Keratinocyte (primary cell): ENCODE measurements at regions not wholly inside any gene's neighbourhood (a gene's known extent, or its start where the extent isn't known, plus 50 kb on each side); places are given as distances from the start of the nearest gene placed in this dataset.

Source experiments
- DNase-seq: peaks from one replicate; pipeline ENCODE4 v3.0.0-alpha.2; 2011; ENCODE audit warnings: low read depth, missing footprints, low spot score
- FAIRE-seq: peaks from 2 replicates; lab custom pipeline; 2011; peaks lifted over from hg19 to GRCh38; lab: Jason Lieb, UNC
- H2AFZ ChIP-seq: 2 replicates; pipeline ENCODE4 v1.6.0; 2012; ENCODE audit warnings: low read length, control low read depth, inconsistent platforms; ENCODE audit not compliant: control insufficient read depth
- H3K27ac ChIP-seq: 2 replicates; pipeline ENCODE4 v1.5.1; 2011; ENCODE audit warnings: low read length; ENCODE audit not compliant: control insufficient read depth, insufficient read depth
- H3K27me3 ChIP-seq: 3 replicates; pipeline ENCODE4 v1.6.0; 2011; ENCODE audit warnings: low read length; ENCODE audit not compliant: control insufficient read depth, insufficient read depth; ENCODE audit errors: extremely low read depth
- H3K36me3 ChIP-seq, 2 experiments: 2 replicates in 1 of 2; 3 replicates in 1 of 2; pipeline ENCODE4 v1.5.1; 2011; ENCODE audit warnings: low read length in 2 of 2, mild to moderate bottlenecking in 1 of 2; ENCODE audit not compliant: control insufficient read depth in 2 of 2, insufficient read depth in 2 of 2; ENCODE audit errors: extremely low read depth in 1 of 2
- H3K4me1 ChIP-seq: 3 replicates; pipeline ENCODE4 v1.5.1; 2011; ENCODE audit warnings: low read length; ENCODE audit not compliant: control insufficient read depth, insufficient read depth; ENCODE audit errors: extremely low read depth
- H3K4me2 ChIP-seq: 3 replicates; pipeline ENCODE4 v1.6.0; 2011; ENCODE audit warnings: low read depth, low read length; ENCODE audit not compliant: control insufficient read depth, insufficient read depth; ENCODE audit errors: extremely low read depth
- H3K4me3 ChIP-seq, 3 experiments: fragments of 200-600 bp in 1 of 3; sonication (generic) in 1 of 3; 2 replicates in 2 of 3; 3 replicates in 1 of 3; pipeline ENCODE4 v1.5.1; 2011 to 2016; ENCODE audit warnings: low read length in 3 of 3, mild to moderate bottlenecking in 3 of 3, control low read depth in 2 of 3, inconsistent platforms in 1 of 3, low read depth in 1 of 3, mixed read lengths in 1 of 3, mixed run types in 1 of 3, moderate library complexity in 1 of 3; ENCODE audit not compliant: control insufficient read depth in 2 of 3, insufficient read depth in 2 of 3; ENCODE audit errors: extremely low read depth in 1 of 3
- H3K79me2 ChIP-seq: 2 replicates; pipeline ENCODE4 v1.6.0; 2012; ENCODE audit warnings: low read length; ENCODE audit not compliant: control insufficient read depth, insufficient read depth
- H3K9ac ChIP-seq: 3 replicates; pipeline ENCODE4 v1.6.0; 2011; ENCODE audit warnings: low read length; ENCODE audit not compliant: control insufficient read depth, insufficient read depth; ENCODE audit errors: extremely low read depth
- H3K9me1 ChIP-seq: 3 replicates; pipeline ENCODE4 v1.6.0; 2011; ENCODE audit warnings: low read length; ENCODE audit not compliant: control insufficient read depth, insufficient read depth; ENCODE audit errors: extremely low read depth
- H3K9me3 ChIP-seq: 2 replicates; pipeline ENCODE4 v1.5.1; 2012; ENCODE audit warnings: low read depth, low read length; ENCODE audit not compliant: control insufficient read depth
- H4K20me1 ChIP-seq: 3 replicates; pipeline ENCODE4 v1.6.0; 2011; ENCODE audit warnings: low read length; ENCODE audit not compliant: control insufficient read depth, insufficient read depth; ENCODE audit errors: extremely low read depth
- EZH2 ChIP-seq: IDR thresholded peaks from one replicate; pipeline ENCODE4 v1.6.1; 2012; ENCODE audit warnings: inconsistent platforms, mild to moderate bottlenecking, low read length, moderate library complexity
- dilution Hi-C: fragments of 300-500 bp; cut with MboI; formaldehyde crosslinking; loops from one replicate; pipeline ENCODE4 v1.7.0; 2020; ENCODE audit warnings: low sequenced_read_pairs; ENCODE audit not compliant: extremely low pct_ligation_motif_present
- TF ChIP-seq, protein P1 (sequence below), 3 experiments: IDR thresholded peaks in 1 of 3; conservative IDR thresholded peaks in 1 of 3; optimal IDR thresholded peaks in 1 of 3; 2 replicates in 2 of 3; 3 replicates in 1 of 3; pipeline versions ENCODE3 to v1.5.1; 2011; ENCODE audit warnings: low read length in 3 of 3, mild to moderate bottlenecking in 3 of 3, moderate library complexity in 2 of 3, control low read depth in 1 of 3, inconsistent platforms in 1 of 3; ENCODE audit not compliant: insufficient read depth in 2 of 3; ENCODE audit errors: extremely low read depth in 1 of 3

DNA sequence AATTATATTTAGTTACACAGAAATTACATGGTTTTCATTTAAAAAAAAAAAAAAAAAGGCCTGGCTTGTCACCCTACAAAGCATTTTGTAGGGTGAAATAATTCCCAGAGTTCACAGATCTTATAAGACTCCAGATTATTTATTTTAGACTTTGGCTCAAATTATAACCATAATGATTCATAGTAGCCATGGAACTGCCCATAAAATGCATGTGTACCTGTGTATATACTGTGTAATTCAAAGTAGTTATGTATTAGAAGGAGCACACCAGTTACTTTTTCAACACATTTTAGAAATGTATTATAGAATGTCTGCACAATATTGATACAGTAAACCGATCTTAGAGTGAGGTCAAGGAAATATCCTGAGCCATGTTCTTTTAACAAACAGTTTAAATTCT, 975.6 kb downstream of the GBE1 start:
- Histone ChIP-seq H3K9ac (no peak overlapping the region), H2AFZ (no peak overlapping the region), H3K79me2 (no peaks in the 10 kb centered on the region), H3K4me3 (no peak overlapping the region), H3K4me2 (no peak overlapping the region), H3K36me3 (no peaks in the 10 kb centered on the region), H3K27me3 (no peaks in the 10 kb centered on the region), H4K20me1 (no peaks in the 10 kb centered on the region), H3K27ac (no peak overlapping the region), H3K9me1 (no peaks in the 10 kb centered on the region), H3K9me3 (no peaks in the 10 kb centered on the region), H3K4me1 (no peaks in the 10 kb centered on the region)
- DNase-seq (no peak), FAIRE-seq (no peak)
- dilution Hi-C loops, result no loop called here
- TF ChIP-seq EZH2, result no peak
- TF ChIP-seq, protein P1, sequence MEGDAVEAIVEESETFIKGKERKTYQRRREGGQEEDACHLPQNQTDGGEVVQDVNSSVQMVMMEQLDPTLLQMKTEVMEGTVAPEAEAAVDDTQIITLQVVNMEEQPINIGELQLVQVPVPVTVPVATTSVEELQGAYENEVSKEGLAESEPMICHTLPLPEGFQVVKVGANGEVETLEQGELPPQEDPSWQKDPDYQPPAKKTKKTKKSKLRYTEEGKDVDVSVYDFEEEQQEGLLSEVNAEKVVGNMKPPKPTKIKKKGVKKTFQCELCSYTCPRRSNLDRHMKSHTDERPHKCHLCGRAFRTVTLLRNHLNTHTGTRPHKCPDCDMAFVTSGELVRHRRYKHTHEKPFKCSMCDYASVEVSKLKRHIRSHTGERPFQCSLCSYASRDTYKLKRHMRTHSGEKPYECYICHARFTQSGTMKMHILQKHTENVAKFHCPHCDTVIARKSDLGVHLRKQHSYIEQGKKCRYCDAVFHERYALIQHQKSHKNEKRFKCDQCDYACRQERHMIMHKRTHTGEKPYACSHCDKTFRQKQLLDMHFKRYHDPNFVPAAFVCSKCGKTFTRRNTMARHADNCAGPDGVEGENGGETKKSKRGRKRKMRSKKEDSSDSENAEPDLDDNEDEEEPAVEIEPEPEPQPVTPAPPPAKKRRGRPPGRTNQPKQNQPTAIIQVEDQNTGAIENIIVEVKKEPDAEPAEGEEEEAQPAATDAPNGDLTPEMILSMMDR (optimal IDR thresholded peaks at IDR 0.05 in 1 of 3, IDR thresholded peaks at IDR 0.05 in 1 of 3, conservative IDR thresholded peaks at IDR 0.05 in 1 of 3; ENCODE audit: extremely low read depth in 1 of 3, insufficient read depth in 2 of 3, low read length in 3 of 3), result no peak

- TF ChIP-seq, protein P1 (optimal IDR thresholded peaks at IDR 0.05 in 1 of 3, IDR thresholded peaks at IDR 0.05 in 1 of 3, conservative IDR thresholded peaks at IDR 0.05 in 1 of 3; ENCODE audit: extremely low read depth in 1 of 3, insufficient read depth in 2 of 3, low read length in 3 of 3), result peak in 1 of 3 experiments; percentile 8
- no peak for TF ChIP-seq EZH2
- dilution Hi-C loops, result no loop called here
Measured at GRCh38 chr3:80785475-80785874, 976.0 kb downstream of the GBE1 start.

More at GRCh38 chr3:80785475-80785874, 976.0 kb downstream of the GBE1 start:
- no peaks in the 10 kb centered on the region for H3K9me3 ChIP-seq
- H3K36me3 ChIP-seq, result no peaks in the 10 kb centered on the region
- no peaks in the 10 kb centered on the region for H3K27me3 ChIP-seq
- FAIRE-seq (no peak), DNase-seq (no peak)
- H2AFZ ChIP-seq, result no peak overlapping the region
- H3K9ac ChIP-seq, result no peak overlapping the region
- no peaks in the 10 kb centered on the region for H4K20me1 ChIP-seq
- no peak overlapping the region for H3K4me3 ChIP-seq
- H3K9me1 ChIP-seq, result no peaks in the 10 kb centered on the region
- H3K27ac ChIP-seq, result no peak overlapping the region
- H3K4me1 ChIP-seq, result no peaks in the 10 kb centered on the region
- H3K4me2 ChIP-seq, result no peak overlapping the region
- H3K79me2 ChIP-seq, result no peaks in the 10 kb centered on the region
